HG02884 (cell line): ENCODE measurements at regions not wholly inside any gene's neighbourhood (a gene's known extent, or its start where the extent isn't known, plus 50 kb on each side); places are given as distances from the start of the nearest gene placed in this dataset.
"Not testable (repeated sequence)": the region's sequence is repeated elsewhere in the genome, so short reads cannot be mapped to it uniquely, and the experiment has no call there.

Source experiments
- ATAC-seq: cut with Tn5 transposase; IDR thresholded peaks from one replicate; pipeline ENCODE4 v1.9.1; 2021; ENCODE audit warnings: mild to moderate bottlenecking, moderate library complexity; ENCODE audit not compliant: unreplicated experiment

GRCh38 chr12:13924286-13924685 is 57.1 kb downstream of the GRIN2B start:
- ATAC-seq, result no peak

GRCh38 chr12:13918897-13919296 is 62.5 kb downstream of the GRIN2B start:
- no peak for ATAC-seq

- ATAC-seq, result no peak
Measured at GRCh38 chr12:13915096-13915495, 66.3 kb downstream of the GRIN2B start.

GRCh38 chr12:13913371-13913770 is 68.0 kb downstream of the GRIN2B start:
- ATAC-seq, result no peak

GRCh38 chr12:13911756-13912554 is 69.4 kb downstream of the GRIN2B start:
- ATAC-seq, result no peak

DNA sequence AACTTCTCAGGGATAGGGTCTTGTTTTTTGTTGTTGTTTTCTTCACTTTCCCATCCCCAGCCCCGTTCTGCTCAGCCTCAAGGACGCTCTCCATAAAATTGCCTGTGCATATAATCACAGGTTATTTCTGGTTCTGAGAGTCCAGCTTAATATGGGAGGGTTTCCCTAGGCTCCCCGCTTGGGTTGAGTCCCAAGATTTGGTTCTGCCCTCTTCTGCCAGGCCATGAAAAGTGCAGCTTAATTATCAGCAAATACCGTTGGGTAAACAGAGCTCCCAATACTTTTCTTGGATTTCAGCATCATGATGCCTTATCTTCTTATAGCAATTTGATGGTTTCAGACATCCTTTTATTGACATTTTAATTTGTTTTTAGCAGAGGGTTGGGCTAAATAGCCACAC is 75.6 kb downstream of the GRIN2B start:
- no peak for ATAC-seq

GRCh38 chr12:13900718-13901117 is 80.7 kb downstream of the GRIN2B start:
- no peak for ATAC-seq

DNA sequence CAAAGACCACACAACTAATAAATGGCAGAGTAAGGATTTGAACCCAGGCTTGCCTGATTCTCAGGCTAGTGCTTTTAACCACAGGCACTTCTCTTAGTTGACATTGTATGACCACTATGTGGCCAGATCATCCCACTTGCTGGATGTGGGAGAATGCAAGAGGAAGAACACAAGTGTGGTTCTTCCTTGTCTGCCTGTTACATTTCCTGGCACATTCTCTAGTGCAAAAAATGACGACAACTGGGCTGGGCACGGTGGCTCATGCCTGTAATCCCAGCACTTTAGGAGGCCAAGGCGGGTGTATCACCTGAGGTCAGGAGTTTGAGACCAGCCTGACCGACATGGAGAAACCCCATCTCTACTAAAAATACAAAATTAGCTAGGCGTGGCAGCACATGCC is 83.0 kb downstream of the GRIN2B start:
- ATAC-seq, result not testable (repeated sequence)

GRCh38 chr12:13897811-13898210 is 83.6 kb downstream of the GRIN2B start:
- no peak for ATAC-seq

DNA sequence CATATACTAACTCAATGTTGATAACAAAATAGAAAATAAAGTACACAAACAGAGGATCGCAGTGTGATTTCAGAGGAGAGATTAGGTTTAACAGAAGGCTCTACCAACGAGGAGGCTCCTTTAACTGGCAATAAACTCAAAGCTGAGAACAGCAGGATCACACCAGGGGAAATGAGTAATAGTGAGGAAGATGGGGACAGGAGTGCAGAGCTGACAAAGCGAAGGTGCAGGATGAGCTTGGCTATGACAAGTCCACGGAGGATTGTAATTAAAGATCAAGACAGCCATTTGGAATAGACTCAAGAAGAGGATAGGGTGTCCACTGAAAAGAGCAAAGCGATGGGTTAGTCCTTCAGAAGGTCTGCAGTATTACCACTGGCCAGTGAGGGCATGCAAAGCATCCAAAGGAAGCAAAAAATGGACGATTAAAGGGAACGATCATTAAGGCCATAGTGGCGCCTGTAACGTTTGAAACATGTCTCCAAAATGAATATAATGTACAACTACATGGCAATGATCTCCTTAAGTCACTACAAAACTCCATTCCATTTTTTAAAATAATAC is 85.3 kb downstream of the GRIN2B start:
- no peak for ATAC-seq

GRCh38 chr12:13891902-13892301 is 89.5 kb downstream of the GRIN2B start:
- ATAC-seq, result no peak

- no peak for ATAC-seq
Measured at GRCh38 chr12:13890943-13891342, 90.5 kb downstream of the GRIN2B start.

GRCh38 chr12:13887779-13888388 is 93.5 kb downstream of the GRIN2B start:
- ATAC-seq, result no peak

GRCh38 chr12:13882176-13882575 is 99.2 kb downstream of the GRIN2B start:
- ATAC-seq, result no peak

DNA sequence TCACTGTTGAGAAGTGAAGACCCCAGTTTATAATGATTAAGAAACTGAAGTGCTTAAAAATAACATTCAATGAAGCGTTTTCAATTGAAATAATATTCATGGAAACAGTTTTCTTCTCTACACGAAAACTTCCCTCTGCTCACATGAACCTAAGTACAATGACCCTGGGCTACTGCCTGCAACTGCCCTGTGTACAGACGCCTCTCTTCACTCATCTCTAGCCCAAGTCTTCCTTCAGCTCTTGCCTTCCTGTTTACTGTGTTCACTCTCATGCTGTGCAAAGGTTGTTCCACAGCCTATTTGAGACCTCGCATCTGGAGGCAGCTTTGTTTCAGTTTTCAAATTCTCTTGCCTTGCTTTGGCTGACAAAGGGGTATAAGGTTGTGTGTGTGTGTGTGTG is 100.8 kb downstream of the GRIN2B start:
- ATAC-seq, result no peak

GRCh38 chr12:13875744-13876143 is 105.7 kb downstream of the GRIN2B start:
- no peak for ATAC-seq

- no peak for ATAC-seq
Measured at GRCh38 chr12:13870255-13870654, 111.1 kb downstream of the GRIN2B start.

GRCh38 chr12:13864081-13864673 is 117.2 kb downstream of the GRIN2B start:
- peak; percentile 97 for ATAC-seq

DNA sequence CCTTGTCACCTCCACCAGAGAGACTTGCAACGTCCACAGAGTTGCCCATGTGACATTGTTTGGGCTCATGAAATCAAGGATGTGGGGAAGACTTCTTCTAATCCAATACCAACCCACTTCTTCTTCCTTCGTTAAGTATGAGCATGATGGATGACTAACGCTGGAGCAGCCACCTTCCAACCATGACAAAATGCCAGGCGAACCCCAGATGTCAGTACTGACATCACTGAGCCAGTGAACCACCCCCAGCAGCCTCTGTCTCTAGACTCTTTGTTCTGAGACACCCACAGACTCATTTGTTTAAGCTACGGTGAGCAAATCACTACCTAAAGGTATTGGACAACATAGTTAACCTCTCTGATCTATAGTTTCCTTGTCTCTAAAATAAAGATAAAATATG is 123.7 kb downstream of the GRIN2B start:
- no peak for ATAC-seq

GRCh38 chr12:13853471-13853870 is 127.9 kb downstream of the GRIN2B start:
- no peak for ATAC-seq

DNA sequence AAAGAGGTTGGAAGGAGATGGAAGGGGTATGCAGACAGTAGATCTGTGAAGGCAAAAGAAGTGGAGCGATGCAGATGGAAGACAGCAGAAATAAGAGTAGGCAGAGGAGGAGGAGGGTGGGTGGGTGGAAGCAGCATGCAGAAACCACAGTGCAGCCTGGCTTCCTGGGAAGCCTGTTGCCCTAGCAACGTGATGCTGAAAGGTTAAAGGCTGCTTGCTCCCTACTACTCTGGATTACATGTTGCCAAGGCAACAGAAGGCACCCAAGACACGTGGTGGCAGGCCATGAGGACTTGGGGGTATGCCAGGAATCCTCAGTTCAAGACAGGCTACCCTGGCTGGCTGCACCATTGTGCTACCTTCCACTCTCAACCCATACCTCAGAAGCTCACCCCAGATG is 129.6 kb downstream of the GRIN2B start:
- no peak for ATAC-seq

DNA sequence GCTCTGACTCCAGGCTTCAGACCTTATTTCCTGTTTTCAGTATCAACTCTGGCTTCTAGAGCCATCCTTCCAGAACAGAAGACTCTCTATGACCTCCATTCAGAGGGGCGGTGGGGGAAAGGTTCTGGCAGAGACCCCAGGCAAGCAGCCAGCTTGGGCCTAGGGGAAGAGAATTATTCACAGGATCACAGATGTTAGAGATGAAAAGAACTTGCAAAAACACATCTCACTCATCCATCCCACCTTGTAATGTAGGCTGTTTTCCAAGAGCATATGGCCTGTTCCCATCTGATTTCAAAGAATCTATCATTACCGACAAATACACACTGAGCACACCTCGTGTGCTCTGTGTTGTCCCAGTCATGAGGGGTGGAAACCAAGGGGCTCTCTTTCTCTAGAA is 131.9 kb downstream of the GRIN2B start:
- ATAC-seq, result no peak
